Lung (tissue), 11 donors: ENCODE measurements at regions not wholly inside any gene's neighbourhood (a gene's known extent, or its start where the extent isn't known, plus 50 kb on each side); places are given as distances from the start of the nearest gene placed in this dataset.

Experiments
- ATAC-seq: fragments of 200-7000 bp; cut with Tn5 transposase; one replicate; pipeline ENCODE4 v1.9.1; 2020; ENCODE audit warnings: moderate number of reproducible peaks; ENCODE audit not compliant: insufficient read depth, low FRiP score
- DNase-seq, 3 donors: peaks; one replicate each; pipeline ENCODE4 v3.0.0-alpha.2; 2013 to 2017
- H3K27ac ChIP-seq, 2 donors: one replicate each; pipeline ENCODE4 v1.5.1; 2013; ENCODE audit warnings: mild to moderate bottlenecking in 2 of 2, moderate library complexity in 2 of 2, control low read depth in 1 of 2, inconsistent platforms in 1 of 2, low read depth in 1 of 2, low read length in 1 of 2
- H3K27me3 ChIP-seq, 3 donors: one replicate each; pipeline ENCODE4 v1.5.1; 2013; ENCODE audit warnings: low read length in 2 of 3; ENCODE audit not compliant: control insufficient read depth in 3 of 3, insufficient read depth in 3 of 3
- H3K36me3 ChIP-seq, 4 donors: one replicate each; pipeline ENCODE4 v1.5.1; 2013; ENCODE audit warnings: low read length in 4 of 4, mild to moderate bottlenecking in 1 of 4, moderate library complexity in 1 of 4; ENCODE audit not compliant: control insufficient read depth in 4 of 4, insufficient read depth in 4 of 4
- H3K4me1 ChIP-seq, 5 donors: one replicate each; pipeline ENCODE4 v1.5.1; 2013; ENCODE audit warnings: low read length in 5 of 5, mild to moderate bottlenecking in 2 of 5, moderate library complexity in 1 of 5; ENCODE audit not compliant: control insufficient read depth in 5 of 5, insufficient read depth in 5 of 5
- H3K4me3 ChIP-seq: one replicate; pipeline ENCODE4 v1.5.1; 2013; ENCODE audit warnings: mild to moderate bottlenecking, control low read depth, moderate library complexity
- H3K9ac ChIP-seq, 2 donors: one replicate each; pipeline ENCODE4 v1.5.1; 2013; ENCODE audit warnings: low read length in 2 of 2, control low read depth in 1 of 2; ENCODE audit not compliant: insufficient read depth in 1 of 2
- H3K9me3 ChIP-seq, 4 donors: one replicate each; pipeline ENCODE4 v1.5.1; 2013; ENCODE audit warnings: low read length in 3 of 4, mild to moderate bottlenecking in 1 of 4, moderate library complexity in 1 of 4; ENCODE audit not compliant: control insufficient read depth in 4 of 4, insufficient read depth in 3 of 4
- CTCF ChIP-seq: IDR thresholded peaks from 2 replicates; pipeline ENCODE4 v1.5.1; 2012; ENCODE audit warnings: mild to moderate bottlenecking; ENCODE audit errors: control extremely low read depth, extremely low read depth
- WGBS, 2 donors: extraction: QIAGEN DNeasy Blood & Tissue Kit; methylation state at CpG; one replicate each; pipeline ENCODE4 v1.1.7; 2013; 5-methylcytosine and 5-hydroxymethylcytosine counted together
- donor health status: control.
- donor health status: control.
- donor health status: Bipolar disorder and iron deficiency.
- donor health status: healthy.
- donor health status: DM: yes; HTN: yes; CAD: no.

- no peak overlapping the region for H3K27ac ChIP-seq
- no peak overlapping the region for H3K4me3 ChIP-seq
- H3K27me3 ChIP-seq = no peaks in the 10 kb centered on the region
- ATAC-seq (no peak), DNase-seq (peak; percentile 63 to 86 (median 81))
- H3K36me3 ChIP-seq = no peaks in the 10 kb centered on the region
- 57 to 73% methylated on average over 7 of the region's 7 CpGs for WGBS, 2 donors
- no peak for TF ChIP-seq CTCF
- no peaks in the 10 kb centered on the region for H3K9me3 ChIP-seq
- H3K9ac ChIP-seq = peak overlapping the region in 1 of 2 donors; percentile 0
- H3K4me1 ChIP-seq = peaks cover 0 to 18% (median 2%) of the 10 kb centered on the region in 5 donors
Observed at GRCh38 chr2:145286716-145287275, 766.9 kb upstream of the ZEB2 start.

- Histone ChIP-seq H3K27ac (no peak overlapping the region), H3K27me3 (no peaks in the 10 kb centered on the region), H3K9me3 (no peaks in the 10 kb centered on the region), H3K36me3 (no peaks in the 10 kb centered on the region), H3K4me3 (no peak overlapping the region), H3K4me1 (peaks cover 0 to 18% (median 2%) of the 10 kb centered on the region in 5 donors), H3K9ac (no peak overlapping the region)
- TF ChIP-seq CTCF = no peak
- no peak for ATAC-seq
- no peak for DNase-seq
- WGBS, 2 donors = 84 to 94% methylated on average over 5 of the region's 5 CpGs
Observed at GRCh38 chr2:145284551-145284950, 764.6 kb upstream of the ZEB2 start.

GRCh38 chr2:145283131-145283530 is 763.2 kb upstream of the ZEB2 start:
- peaks cover 0 to 16% (median 2%) of the 10 kb centered on the region in 5 donors for H3K4me1 ChIP-seq
- H3K9ac ChIP-seq = no peak overlapping the region
- no peak for TF ChIP-seq CTCF
- WGBS, 2 donors = 72 to 89% methylated on average over 1 of the region's 1 CpG
- DNase-seq (no peak), ATAC-seq (no peak)
- H3K4me3 ChIP-seq = no peak overlapping the region
- H3K9me3 ChIP-seq = no peaks in the 10 kb centered on the region
- no peak overlapping the region for H3K27ac ChIP-seq
- H3K27me3 ChIP-seq = no peaks in the 10 kb centered on the region
- no peaks in the 10 kb centered on the region for H3K36me3 ChIP-seq

- peaks cover 0 to 3% (median 0%) of the 10 kb centered on the region in 4 donors for H3K9me3 ChIP-seq
- H3K9ac ChIP-seq = no peak overlapping the region
- H3K4me3 ChIP-seq = no peak overlapping the region
- no peaks in the 10 kb centered on the region for H3K36me3 ChIP-seq
- no peak for ATAC-seq
- H3K27me3 ChIP-seq = no peaks in the 10 kb centered on the region
- no peak for TF ChIP-seq CTCF
- H3K27ac ChIP-seq = no peak overlapping the region
- DNase-seq = no peak
- no peaks in the 10 kb centered on the region for H3K4me1 ChIP-seq
Observed at GRCh38 chr2:145277922-145278321, 758.0 kb upstream of the ZEB2 start.
